ENCODE measurements at regions not wholly inside any gene's neighbourhood (a gene's known extent, or its start where the extent isn't known, plus 50 kb on each side); places are given as distances from the start of the nearest gene placed in this dataset.

- TF ChIP-seq POLR2A (IDR thresholded peaks at IDR 0.05) (no peak), CTCF (IDR thresholded peaks at IDR 0.05 in 4 of 5, conservative IDR thresholded peaks at IDR 0.05 in 1 of 5) (no peak)
- Histone ChIP-seq H3K4me1 (no peaks in the 10 kb centered on the region), H3K9me3 (no peaks in the 10 kb centered on the region), H3K36me3 (no peaks in the 10 kb centered on the region), H3K27ac (no peak overlapping the region), H3K27me3 (peaks cover 0 to 5% (median 4%) of the 10 kb centered on the region in 3 donors), H3K4me3 (no peak overlapping the region)
- ATAC-seq (no peak), DNase-seq (no peak)
- intact Hi-C loops (cut with DNase I; ENCODE audit: low total_unique reads) (no loop called here), in situ Hi-C loops (cut with MboI; ENCODE audit: low sequenced_read_pairs in 4 of 4) (no loop called here)
Observed at GRCh38 chr15:60119101-60119500, 115.0 kb downstream of the FOXB1 start.

GRCh38 chr15:60120100-60120499, 116.0 kb downstream of the FOXB1 start:
- H3K4me3 ChIP-seq: no peak overlapping the region
- DNase-seq (no peak), ATAC-seq (no peak)
- H3K36me3 ChIP-seq: no peaks in the 10 kb centered on the region
- in situ Hi-C loops (cut with MboI; ENCODE audit: low sequenced_read_pairs in 4 of 4): no loop called here
- H3K27me3 ChIP-seq: peaks cover 0 to 4% (median 3%) of the 10 kb centered on the region in 3 donors
- H3K9me3 ChIP-seq: no peaks in the 10 kb centered on the region
- H3K27ac ChIP-seq: no peak overlapping the region
- intact Hi-C loops (cut with DNase I; ENCODE audit: low total_unique reads): no loop called here
- H3K4me1 ChIP-seq: no peaks in the 10 kb centered on the region
- TF ChIP-seq CTCF (IDR thresholded peaks at IDR 0.05 in 4 of 5, conservative IDR thresholded peaks at IDR 0.05 in 1 of 5): no peak
- no peak for TF ChIP-seq POLR2A (IDR thresholded peaks at IDR 0.05)

GRCh38 chr15:60121845-60122244, 117.7 kb downstream of the FOXB1 start:
- no peak overlapping the region for H3K4me3 ChIP-seq
- peaks cover 0 to 4% (median 0%) of the 10 kb centered on the region in 3 donors for H3K27me3 ChIP-seq
- DNase-seq (no peak), ATAC-seq (no peak)
- H3K4me1 ChIP-seq: no peaks in the 10 kb centered on the region
- no peak for TF ChIP-seq POLR2A (IDR thresholded peaks at IDR 0.05)
- no peak for TF ChIP-seq CTCF (IDR thresholded peaks at IDR 0.05 in 4 of 5, conservative IDR thresholded peaks at IDR 0.05 in 1 of 5)
- in situ Hi-C loops (cut with MboI; ENCODE audit: low sequenced_read_pairs in 4 of 4): no loop called here
- no peaks in the 10 kb centered on the region for H3K36me3 ChIP-seq
- intact Hi-C loops (cut with DNase I; ENCODE audit: low total_unique reads): no loop called here
- no peaks in the 10 kb centered on the region for H3K9me3 ChIP-seq
- no peak overlapping the region for H3K27ac ChIP-seq

- no peaks in the 10 kb centered on the region for H3K36me3 ChIP-seq
- DNase-seq (no peak), ATAC-seq (no peak)
- no peak for TF ChIP-seq CTCF (IDR thresholded peaks at IDR 0.05 in 4 of 5, conservative IDR thresholded peaks at IDR 0.05 in 1 of 5)
- no peak for TF ChIP-seq POLR2A (IDR thresholded peaks at IDR 0.05)
- intact Hi-C loops (cut with DNase I; ENCODE audit: low total_unique reads): no loop called here
- peaks cover 0 to 2% (median 0%) of the 10 kb centered on the region in 3 donors for H3K27me3 ChIP-seq
- peaks cover 0 to under 1% of the 10 kb centered on the region in 2 donors for H3K4me1 ChIP-seq
- in situ Hi-C loops (cut with MboI; ENCODE audit: low sequenced_read_pairs in 4 of 4): no loop called here
- H3K4me3 ChIP-seq: no peak overlapping the region
- no peaks in the 10 kb centered on the region for H3K9me3 ChIP-seq
- H3K27ac ChIP-seq: no peak overlapping the region
Observed at GRCh38 chr15:60122691-60123090, 118.6 kb downstream of the FOXB1 start.

- no peak for ATAC-seq
- no peaks in the 10 kb centered on the region for H3K9me3 ChIP-seq
- in situ Hi-C loops (cut with MboI; ENCODE audit: low sequenced_read_pairs in 4 of 4) (no loop called here), intact Hi-C loops (cut with DNase I; ENCODE audit: low total_unique reads) (no loop called here)
- H3K27ac ChIP-seq: no peak overlapping the region
- TF ChIP-seq POLR2A (IDR thresholded peaks at IDR 0.05) (no peak), CTCF (IDR thresholded peaks at IDR 0.05 in 4 of 5, conservative IDR thresholded peaks at IDR 0.05 in 1 of 5) (no peak)
- H3K27me3 ChIP-seq: no peaks in the 10 kb centered on the region
- H3K4me3 ChIP-seq: no peak overlapping the region
- DNase-seq: no peak
- peaks cover 5 to 6% of the 10 kb centered on the region in 2 donors for H3K4me1 ChIP-seq
- H3K36me3 ChIP-seq: no peaks in the 10 kb centered on the region
Observed at GRCh38 chr15:60124460-60125070, 120.5 kb downstream of the FOXB1 start.
